Right cardiac atrium (tissue), 5 donors: ENCODE measurements at regions not wholly inside any gene's neighbourhood (a gene's known extent, or its start where the extent isn't known, plus 50 kb on each side); places are given as distances from the start of the nearest gene placed in this dataset.
"Not testable (repeated sequence)": the region's sequence is repeated elsewhere in the genome, so short reads cannot be mapped to it uniquely, and the experiment has no call there.

ENCODE experiments used
- ATAC-seq, 2 donors: fragments of 200-7000 bp; cut with Tn5 transposase; one replicate each; pipeline versions ENCODE4 v1.8.0 to v1.9.1; 2020; ENCODE audit warnings: moderate library complexity in 2 of 2, mild to moderate bottlenecking in 1 of 2
- DNase-seq, 3 donors: peaks; one replicate each; pipeline ENCODE4 v3.0.0-alpha.2; 2020
- H3K27ac ChIP-seq: one replicate; pipeline ENCODE4 v1.5.1; 2013; ENCODE audit warnings: mild to moderate bottlenecking, low read length, control low read depth, moderate library complexity
- H3K27me3 ChIP-seq: one replicate; pipeline ENCODE4 v1.6.1; 2013; ENCODE audit not compliant: control insufficient read depth, insufficient read depth
- H3K4me1 ChIP-seq: one replicate; pipeline ENCODE4 v1.6.1; 2013; ENCODE audit warnings: low read length; ENCODE audit not compliant: control insufficient read depth, insufficient read depth
- H3K4me3 ChIP-seq: one replicate; pipeline ENCODE4 v1.5.1; 2013; ENCODE audit warnings: low read length, control low read depth
- H3K9me3 ChIP-seq: one replicate; pipeline ENCODE4 v1.6.1; 2013; ENCODE audit warnings: low read length; ENCODE audit not compliant: control insufficient read depth
- WGBS: extraction: QIAGEN DNeasy Blood & Tissue Kit; methylation state at CpG from one replicate; pipeline ENCODE4 v1.1.7; 2013; 5-methylcytosine and 5-hydroxymethylcytosine counted together
- intact Hi-C, 4 donors: fragments of 100-400 bp; cut with DNase I; formaldehyde crosslinking; loops; one replicate each; pipeline versions ENCODE4 v1.11.0 to v1.14.0; 2022 to 2023
- donor health status: healthy with polysubstance abuse.
- donor health status: DM: no; HTN: yes; CAD: no.
- donor health status: DM: no; HTN: no; CAD: no.
- donor health status: DM: no; HTN: yes; CAD: no; lungs with severe emphysema.
- donor health status: DM: yes; HTN: yes; CAD: no.

GRCh38 chr4:34363842-34364241, 1880.5 kb downstream of the ARAP2 start:
- DNase-seq: no peak
- intact Hi-C loops: no loop called here
- H3K9me3 ChIP-seq: no peaks in the 10 kb centered on the region
- no peak overlapping the region for H3K4me3 ChIP-seq
- no peak overlapping the region for H3K27ac ChIP-seq
- no peaks in the 10 kb centered on the region for H3K27me3 ChIP-seq
- WGBS: 89% methylated on average over 2 of the region's 2 CpGs
- no peaks in the 10 kb centered on the region for H3K4me1 ChIP-seq
- no peak for ATAC-seq

GRCh38 chr4:34365946-34366345, 1878.4 kb downstream of the ARAP2 start:
- intact Hi-C loops: no loop called here
- Histone ChIP-seq H3K27me3 (no peaks in the 10 kb centered on the region), H3K4me3 (no peak overlapping the region), H3K9me3 (no peaks in the 10 kb centered on the region), H3K4me1 (no peaks in the 10 kb centered on the region), H3K27ac (no peak overlapping the region)
- ATAC-seq (no peak), DNase-seq (no peak)
- WGBS: 90% methylated on average over 2 of the region's 2 CpGs

- H3K9me3 ChIP-seq: no peaks in the 10 kb centered on the region
- H3K4me3 ChIP-seq: no peak overlapping the region
- ATAC-seq (peak in 1 of 2 donors; percentile 55), DNase-seq (peak in 1 of 3 donors; percentile 59)
- WGBS: 41% methylated on average over 2 of the region's 2 CpGs
- no peak overlapping the region for H3K27ac ChIP-seq
- intact Hi-C loops: no loop called here
- no peaks in the 10 kb centered on the region for H3K27me3 ChIP-seq
- no peaks in the 10 kb centered on the region for H3K4me1 ChIP-seq
These were observed 1872.6 kb downstream of the ARAP2 start for GRCh38 chr4:34371676-34372075.

GRCh38 chr4:34372815-34373214, 1871.5 kb downstream of the ARAP2 start:
- Histone ChIP-seq H3K9me3 (no peaks in the 10 kb centered on the region), H3K27ac (no peak overlapping the region), H3K4me1 (no peaks in the 10 kb centered on the region), H3K4me3 (no peak overlapping the region), H3K27me3 (no peaks in the 10 kb centered on the region)
- intact Hi-C loops: no loop called here
- 75% methylated on average over 2 of the region's 2 CpGs for WGBS
- no peak for DNase-seq
- no peak for ATAC-seq

DNA sequence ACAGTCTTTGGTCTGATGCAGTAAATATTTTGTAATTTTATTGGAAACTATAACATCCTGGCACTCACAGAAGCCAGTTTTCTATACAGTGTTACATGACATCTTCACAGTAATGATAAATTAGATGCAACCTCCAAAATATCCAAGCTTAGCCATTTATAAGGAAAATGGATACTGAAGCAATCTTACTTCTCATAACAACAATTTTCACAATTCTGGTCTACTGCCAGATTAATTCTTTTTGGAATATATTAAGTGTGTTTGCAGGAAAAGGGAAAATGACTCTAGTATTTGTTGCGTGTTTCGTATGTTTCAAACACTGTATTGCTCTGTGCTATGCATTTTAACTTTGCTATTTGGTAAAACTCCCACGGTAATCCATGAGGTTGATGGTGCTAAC, 1870.9 kb downstream of the ARAP2 start:
- 89% methylated on average over 3 of the region's 3 CpGs for WGBS
- no peaks in the 10 kb centered on the region for H3K4me1 ChIP-seq
- DNase-seq (no peak), ATAC-seq (no peak)
- H3K4me3 ChIP-seq: no peak overlapping the region
- H3K27ac ChIP-seq: no peak overlapping the region
- no peaks in the 10 kb centered on the region for H3K9me3 ChIP-seq
- intact Hi-C loops: no loop called here
- no peaks in the 10 kb centered on the region for H3K27me3 ChIP-seq

DNA sequence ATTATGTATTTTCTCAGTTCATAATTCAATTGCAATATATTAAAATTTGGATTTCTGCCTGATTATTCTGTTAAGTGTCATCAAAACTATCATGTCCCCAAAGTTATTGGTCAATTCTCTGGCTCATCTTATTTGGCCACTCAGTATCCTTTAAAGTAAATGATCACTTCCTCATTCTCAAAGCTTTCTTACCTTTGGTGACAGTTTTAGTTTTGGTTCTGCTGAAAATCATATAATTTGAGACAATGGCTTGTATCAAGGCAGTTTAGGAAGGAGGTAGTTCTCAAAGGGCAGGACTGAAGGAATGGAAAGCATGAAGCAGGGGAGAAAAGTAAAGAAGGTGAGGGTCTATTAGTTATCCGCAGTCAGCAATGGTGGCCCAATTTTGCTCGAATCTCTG, 1832.1 kb downstream of the ARAP2 start:
- DNase-seq (no peak), ATAC-seq (no peak)
- Histone ChIP-seq H3K27me3 (no peaks in the 10 kb centered on the region), H3K4me1 (no peaks in the 10 kb centered on the region), H3K9me3 (no peaks in the 10 kb centered on the region), H3K4me3 (no peak overlapping the region), H3K27ac (no peak overlapping the region)
- intact Hi-C loops: no loop called here
- WGBS: 76% methylated on average over 2 of the region's 2 CpGs

DNA sequence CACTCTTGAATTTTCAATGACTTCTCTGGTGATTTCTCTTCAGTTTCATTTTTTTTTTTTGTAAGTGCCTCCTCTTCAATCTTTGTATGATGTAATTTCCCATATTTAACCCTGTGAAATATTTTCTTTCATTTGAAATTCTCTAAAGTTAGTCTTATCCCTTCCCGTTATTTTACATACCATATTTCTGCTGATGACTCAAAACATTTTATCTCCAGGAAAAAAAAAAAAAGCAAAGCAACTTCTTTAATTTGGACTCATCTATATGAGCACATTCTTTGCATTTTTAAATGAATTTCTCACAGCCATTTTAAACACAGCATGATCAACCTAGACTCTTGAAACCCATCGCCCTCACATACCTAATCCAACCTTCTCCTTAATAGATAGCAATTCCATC, 1831.4 kb downstream of the ARAP2 start:
- WGBS: 63% methylated on average over 2 of the region's 2 CpGs
- H3K4me1 ChIP-seq: no peaks in the 10 kb centered on the region
- no peak overlapping the region for H3K27ac ChIP-seq
- no peaks in the 10 kb centered on the region for H3K27me3 ChIP-seq
- DNase-seq (no peak), ATAC-seq (no peak)
- intact Hi-C loops: no loop called here
- H3K9me3 ChIP-seq: no peaks in the 10 kb centered on the region
- no peak overlapping the region for H3K4me3 ChIP-seq

- DNase-seq: no peak
- Histone ChIP-seq H3K9me3 (no peaks in the 10 kb centered on the region), H3K27me3 (no peaks in the 10 kb centered on the region), H3K4me3 (no peak overlapping the region), H3K4me1 (no peaks in the 10 kb centered on the region), H3K27ac (no peak overlapping the region)
- WGBS: 61% methylated on average over 3 of the region's 3 CpGs
- intact Hi-C loops: no loop called here
- no peak for ATAC-seq
These were observed 1827.2 kb downstream of the ARAP2 start for GRCh38 chr4:34417160-34417559.

DNA sequence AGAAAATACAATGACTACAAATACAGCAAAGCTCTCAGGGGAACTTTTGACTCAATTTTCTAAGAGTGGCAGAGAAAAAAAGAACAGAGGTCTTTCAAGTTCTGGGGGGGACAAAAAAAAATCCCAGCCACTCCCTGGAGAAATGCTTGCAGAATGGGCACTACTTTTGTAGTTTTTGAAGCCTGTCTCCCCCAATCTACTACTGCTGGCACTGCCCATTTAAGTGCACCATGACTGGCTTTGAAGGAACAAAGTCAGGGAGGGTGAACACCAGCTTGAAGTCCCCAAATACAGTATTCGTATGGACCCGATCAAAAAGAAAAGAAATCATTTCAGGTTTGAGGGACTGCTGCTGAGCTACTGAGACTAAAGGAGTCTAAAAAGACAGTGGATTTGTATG, 1824.4 kb downstream of the ARAP2 start:
- intact Hi-C loops: no loop called here

DNA sequence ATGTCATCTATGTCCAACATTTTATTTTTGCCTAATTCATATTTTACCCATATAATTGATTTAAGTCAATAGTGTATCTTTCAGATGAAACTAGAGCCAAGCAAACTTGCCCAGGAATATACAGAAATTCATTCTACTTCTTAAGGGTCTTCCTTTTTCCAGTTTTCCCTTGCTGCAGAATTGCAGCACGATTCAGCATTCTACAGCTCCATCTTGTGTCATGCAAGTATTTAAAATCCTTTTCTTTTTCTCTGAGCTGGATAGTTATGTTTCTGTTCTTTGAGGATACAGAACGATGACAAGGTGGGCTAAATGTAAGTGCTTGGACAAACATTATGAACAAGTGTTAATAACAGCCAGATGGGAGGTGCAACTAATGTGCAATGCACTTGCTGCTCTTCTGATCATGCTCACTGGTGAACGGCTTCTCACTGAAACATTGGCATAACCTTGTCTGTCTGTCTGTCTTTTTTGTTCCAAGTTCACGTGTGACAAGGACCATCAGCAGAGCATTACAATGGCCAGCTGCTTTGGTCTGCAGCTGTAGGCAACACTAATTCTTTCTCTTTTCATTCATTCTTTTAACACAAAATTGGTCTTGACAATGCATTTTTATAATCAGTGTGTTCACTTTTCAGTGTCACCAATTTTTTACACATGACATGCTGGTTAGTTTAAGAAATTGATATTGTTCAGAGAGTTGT, 1821.7 kb downstream of the ARAP2 start:
- ATAC-seq: no peak
- 37% methylated on average over 4 of the region's 4 CpGs for WGBS

More for the DNA sequence above, 1824.4 kb downstream of the ARAP2 start:
- Histone ChIP-seq H3K27ac (no peak overlapping the region), H3K9me3 (no peaks in the 10 kb centered on the region), H3K4me3 (no peak overlapping the region), H3K4me1 (no peaks in the 10 kb centered on the region), H3K27me3 (no peaks in the 10 kb centered on the region)
- 86% methylated on average over 2 of the region's 2 CpGs for WGBS
- DNase-seq: no peak
- ATAC-seq: no peak

GRCh38 chr4:34432706-34433105, 1811.6 kb downstream of the ARAP2 start:
- no peak for ATAC-seq
- 69% methylated on average over 5 of the region's 5 CpGs for WGBS

More for the DNA sequence above, 1821.7 kb downstream of the ARAP2 start:
- no peak for DNase-seq
- Histone ChIP-seq H3K4me1 (no peaks in the 10 kb centered on the region), H3K27me3 (no peaks in the 10 kb centered on the region), H3K4me3 (no peak overlapping the region), H3K9me3 (no peaks in the 10 kb centered on the region), H3K27ac (no peak overlapping the region)
- intact Hi-C loops: no loop called here

GRCh38 chr4:34434377-34434776, 1809.9 kb downstream of the ARAP2 start:
- intact Hi-C loops, H3K9me3 ChIP-seq, H3K4me1 ChIP-seq, H3K27ac ChIP-seq, DNase-seq, ATAC-seq, H3K27me3 ChIP-seq, H3K4me3 ChIP-seq: not testable (repeated sequence)
- 62% methylated on average over 5 of the region's 5 CpGs for WGBS

More at GRCh38 chr4:34432706-34433105, 1811.6 kb downstream of the ARAP2 start:
- H3K9me3 ChIP-seq: no peaks in the 10 kb centered on the region
- H3K4me1 ChIP-seq: no peaks in the 10 kb centered on the region
- H3K27ac ChIP-seq: no peak overlapping the region
- H3K27me3 ChIP-seq: no peaks in the 10 kb centered on the region
- DNase-seq: no peak
- no peak overlapping the region for H3K4me3 ChIP-seq
- intact Hi-C loops: no loop called here
